Liver (tissue), 8 donors: ENCODE measurements at regions not wholly inside any gene's neighbourhood (a gene's known extent, or its start where the extent isn't known, plus 50 kb on each side); places are given as distances from the start of the nearest gene placed in this dataset.

ENCODE experiments used
- DNase-seq: peaks from one replicate; pipeline ENCODE4 v3.0.0-alpha.2; 2017; ENCODE audit warnings: low spot score
- H3K27ac ChIP-seq, 2 donors: one replicate each; pipeline ENCODE4 v1.7.0; 2013; ENCODE audit warnings: inconsistent platforms in 2 of 2, low read length in 2 of 2, control low read depth in 1 of 2, low read depth in 1 of 2, mild to moderate bottlenecking in 1 of 2
- H3K27me3 ChIP-seq, 4 donors: one replicate each; pipeline versions ENCODE4 v1.6.1 to v1.7.0; 2013; ENCODE audit warnings: low read length in 3 of 4, inconsistent platforms in 1 of 4, mild to moderate bottlenecking in 1 of 4, moderate library complexity in 1 of 4; ENCODE audit not compliant: control insufficient read depth in 4 of 4, insufficient read depth in 4 of 4
- H3K36me3 ChIP-seq, 4 donors: one replicate each; pipeline versions ENCODE4 v1.6.1 to v1.7.0; 2013; ENCODE audit warnings: low read length in 3 of 4, mild to moderate bottlenecking in 3 of 4, low read depth in 1 of 4, moderate library complexity in 1 of 4; ENCODE audit not compliant: control insufficient read depth in 4 of 4, insufficient read depth in 3 of 4
- H3K4me1 ChIP-seq, 4 donors: one replicate each; pipeline versions ENCODE4 v1.6.1 to v1.7.0; 2013; ENCODE audit warnings: low read length in 3 of 4, mild to moderate bottlenecking in 3 of 4, moderate library complexity in 1 of 4; ENCODE audit not compliant: control insufficient read depth in 4 of 4, insufficient read depth in 4 of 4
- H3K4me3 ChIP-seq, 3 donors: one replicate each; pipeline versions ENCODE4 v1.6.1 to v1.7.0; 2013; ENCODE audit warnings: low read length in 3 of 3, control low read depth in 1 of 3, low read depth in 1 of 3, mild to moderate bottlenecking in 1 of 3
- H3K9ac ChIP-seq, 2 donors: one replicate each; pipeline ENCODE4 v1.7.0; 2013; ENCODE audit warnings: low read length in 2 of 2, mild to moderate bottlenecking in 2 of 2, moderate library complexity in 2 of 2, control low read depth in 1 of 2, low read depth in 1 of 2
- H3K9me3 ChIP-seq, 4 donors: one replicate each; pipeline versions ENCODE4 v1.6.1 to v1.7.0; 2013; ENCODE audit warnings: low read length in 3 of 4; ENCODE audit not compliant: control insufficient read depth in 4 of 4
- EGR1 ChIP-seq, 2 donors: IDR thresholded peaks; 2 replicates each; pipeline ENCODE4 v1.6.1; 2016 to 2018; ENCODE audit warnings: antibody characterized with exemption in 2 of 2, low read depth in 2 of 2
- FOXA1 ChIP-seq: IDR thresholded peaks from 2 replicates; pipeline ENCODE4 v1.6.1; 2016; ENCODE audit warnings: antibody characterized with exemption
- FOXA2 ChIP-seq: IDR thresholded peaks from 2 replicates; pipeline ENCODE4 v1.6.1; 2016; ENCODE audit warnings: antibody characterized with exemption
- GABPA ChIP-seq, 2 donors: IDR thresholded peaks in 1 of 2; conservative IDR thresholded peaks in 1 of 2; 2 replicates each; pipeline ENCODE4 v1.6.1; 2016; ENCODE audit warnings: antibody characterized with exemption in 2 of 2, mild to moderate bottlenecking in 1 of 2, moderate library complexity in 1 of 2
- HNF4A ChIP-seq, 2 donors: conservative IDR thresholded peaks; 2 replicates each; pipeline ENCODE4 v1.6.1; 2016; ENCODE audit warnings: antibody characterized with exemption in 2 of 2, mild to moderate bottlenecking in 2 of 2
- HNF4G ChIP-seq: IDR thresholded peaks from 2 replicates; pipeline ENCODE4 v1.6.1; 2016; ENCODE audit warnings: antibody characterized with exemption
- JUND ChIP-seq, 2 donors: IDR thresholded peaks; 2 replicates each; pipeline ENCODE4 v1.6.1; 2016; ENCODE audit warnings: antibody characterized with exemption in 2 of 2
- MAX ChIP-seq: IDR thresholded peaks from 2 replicates; pipeline ENCODE4 v1.6.1; 2016; ENCODE audit warnings: antibody characterized with exemption
- NR2F2 ChIP-seq: IDR thresholded peaks from 2 replicates; pipeline ENCODE4 v1.6.1; 2016; ENCODE audit warnings: antibody characterized with exemption
- RAD21 ChIP-seq, 2 donors: IDR thresholded peaks; 2 replicates each; pipeline ENCODE4 v1.6.1; 2016; ENCODE audit warnings: antibody characterized with exemption in 2 of 2, mild to moderate bottlenecking in 2 of 2
- RXRA ChIP-seq, 2 donors: IDR thresholded peaks; 2 replicates each; pipeline ENCODE4 v1.6.1; 2017 to 2018; ENCODE audit warnings: antibody characterized with exemption in 2 of 2, mild to moderate bottlenecking in 1 of 2
- SP1 ChIP-seq: IDR thresholded peaks from 2 replicates; pipeline ENCODE4 v1.6.1; 2018; ENCODE audit warnings: antibody characterized with exemption, mild to moderate bottlenecking
- TAF1 ChIP-seq: conservative IDR thresholded peaks from 2 replicates; pipeline ENCODE4 v1.6.1; 2016; ENCODE audit warnings: antibody characterized with exemption, mild to moderate bottlenecking
- YY1 ChIP-seq: IDR thresholded peaks from 2 replicates; pipeline ENCODE4 v1.6.1; 2016; ENCODE audit warnings: antibody characterized with exemption, mild to moderate bottlenecking
- WGBS: extraction: QIAGEN DNeasy Blood & Tissue Kit; methylation state at CpG from one replicate; pipeline ENCODE4 v1.1.7; 2013; 5-methylcytosine and 5-hydroxymethylcytosine counted together
- TF ChIP-seq, protein P1 (sequence below): IDR thresholded peaks from 2 replicates; pipeline ENCODE4 v1.6.1; 2016; ENCODE audit warnings: antibody characterized with exemption
- TF ChIP-seq, protein P2 (sequence below): fragments of 150-350 bp; IDR thresholded peaks from 2 replicates; pipeline ENCODE4 v1.5.1; 2017; ENCODE audit warnings: improper control_type of control experiment, low read depth, low read length; ENCODE audit not compliant: missing input control
- TF ChIP-seq, protein P3 (sequence below): IDR thresholded peaks from 2 replicates; pipeline ENCODE4 v1.6.1; 2016; ENCODE audit warnings: antibody characterized with exemption
- TF ChIP-seq, protein P4 (sequence below): IDR thresholded peaks from 2 replicates; pipeline ENCODE4 v1.6.1; 2016; ENCODE audit warnings: antibody characterized with exemption, mild to moderate bottlenecking
- donor health status: healthy.
- donor health status: healthy.
- donor health status: healthy.
- donor health status: healthy.
- donor health status: healthy.

DNA sequence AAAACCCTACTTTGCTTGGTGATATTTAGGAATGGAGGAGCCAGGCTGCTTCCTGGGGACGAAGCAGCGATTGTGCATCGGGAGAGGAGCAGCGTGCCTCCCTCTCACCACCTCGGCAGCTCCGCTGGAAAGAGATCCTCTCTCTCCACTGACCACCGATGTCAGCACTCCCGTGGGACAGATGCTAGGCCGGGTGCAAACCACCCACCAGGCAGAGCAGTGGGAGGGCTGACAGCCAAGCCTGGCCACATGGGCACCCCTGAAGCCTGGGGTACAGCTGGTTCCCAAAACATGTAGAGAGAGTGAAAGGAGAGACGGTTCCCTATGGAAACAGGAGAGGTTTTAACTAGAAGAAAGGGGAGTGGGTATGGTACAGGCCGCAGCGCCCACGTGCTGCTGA is 220.0 kb downstream of the ANKRD60 start:
- no peaks in the 10 kb centered on the region for H3K36me3 ChIP-seq
- no peaks in the 10 kb centered on the region for H3K4me1 ChIP-seq
- H3K4me3 ChIP-seq = no peak overlapping the region
- H3K9me3 ChIP-seq = no peaks in the 10 kb centered on the region
- no peak overlapping the region for H3K27ac ChIP-seq
- peaks cover 0 to 2% (median 0%) of the 10 kb centered on the region in 4 donors for H3K27me3 ChIP-seq
- WGBS = 80% methylated on average over 13 of the region's 13 CpGs
- TF ChIP-seq NR2F2 (no peak), EGR1 (IDR thresholded peaks at IDR 0.05; ENCODE audit: low read depth in 2 of 2) (no peak), MAX (no peak), FOXA1 (no peak), HNF4A (conservative IDR thresholded peaks at IDR 0.05) (no peak), FOXA2 (no peak), YY1 (no peak), HNF4G (no peak), JUND (IDR thresholded peaks at IDR 0.05) (no peak), SP1 (no peak), RXRA (IDR thresholded peaks at IDR 0.05) (no peak), TAF1 (no peak), GABPA (IDR thresholded peaks at IDR 0.05 in 1 of 2, conservative IDR thresholded peaks at IDR 0.05 in 1 of 2) (no peak)
- TF ChIP-seq, protein P1, sequence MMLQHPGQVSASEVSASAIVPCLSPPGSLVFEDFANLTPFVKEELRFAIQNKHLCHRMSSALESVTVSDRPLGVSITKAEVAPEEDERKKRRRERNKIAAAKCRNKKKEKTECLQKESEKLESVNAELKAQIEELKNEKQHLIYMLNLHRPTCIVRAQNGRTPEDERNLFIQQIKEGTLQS = no peak
- TF ChIP-seq, protein P2, sequence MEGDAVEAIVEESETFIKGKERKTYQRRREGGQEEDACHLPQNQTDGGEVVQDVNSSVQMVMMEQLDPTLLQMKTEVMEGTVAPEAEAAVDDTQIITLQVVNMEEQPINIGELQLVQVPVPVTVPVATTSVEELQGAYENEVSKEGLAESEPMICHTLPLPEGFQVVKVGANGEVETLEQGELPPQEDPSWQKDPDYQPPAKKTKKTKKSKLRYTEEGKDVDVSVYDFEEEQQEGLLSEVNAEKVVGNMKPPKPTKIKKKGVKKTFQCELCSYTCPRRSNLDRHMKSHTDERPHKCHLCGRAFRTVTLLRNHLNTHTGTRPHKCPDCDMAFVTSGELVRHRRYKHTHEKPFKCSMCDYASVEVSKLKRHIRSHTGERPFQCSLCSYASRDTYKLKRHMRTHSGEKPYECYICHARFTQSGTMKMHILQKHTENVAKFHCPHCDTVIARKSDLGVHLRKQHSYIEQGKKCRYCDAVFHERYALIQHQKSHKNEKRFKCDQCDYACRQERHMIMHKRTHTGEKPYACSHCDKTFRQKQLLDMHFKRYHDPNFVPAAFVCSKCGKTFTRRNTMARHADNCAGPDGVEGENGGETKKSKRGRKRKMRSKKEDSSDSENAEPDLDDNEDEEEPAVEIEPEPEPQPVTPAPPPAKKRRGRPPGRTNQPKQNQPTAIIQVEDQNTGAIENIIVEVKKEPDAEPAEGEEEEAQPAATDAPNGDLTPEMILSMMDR = no peak
- TF ChIP-seq, protein P3, sequence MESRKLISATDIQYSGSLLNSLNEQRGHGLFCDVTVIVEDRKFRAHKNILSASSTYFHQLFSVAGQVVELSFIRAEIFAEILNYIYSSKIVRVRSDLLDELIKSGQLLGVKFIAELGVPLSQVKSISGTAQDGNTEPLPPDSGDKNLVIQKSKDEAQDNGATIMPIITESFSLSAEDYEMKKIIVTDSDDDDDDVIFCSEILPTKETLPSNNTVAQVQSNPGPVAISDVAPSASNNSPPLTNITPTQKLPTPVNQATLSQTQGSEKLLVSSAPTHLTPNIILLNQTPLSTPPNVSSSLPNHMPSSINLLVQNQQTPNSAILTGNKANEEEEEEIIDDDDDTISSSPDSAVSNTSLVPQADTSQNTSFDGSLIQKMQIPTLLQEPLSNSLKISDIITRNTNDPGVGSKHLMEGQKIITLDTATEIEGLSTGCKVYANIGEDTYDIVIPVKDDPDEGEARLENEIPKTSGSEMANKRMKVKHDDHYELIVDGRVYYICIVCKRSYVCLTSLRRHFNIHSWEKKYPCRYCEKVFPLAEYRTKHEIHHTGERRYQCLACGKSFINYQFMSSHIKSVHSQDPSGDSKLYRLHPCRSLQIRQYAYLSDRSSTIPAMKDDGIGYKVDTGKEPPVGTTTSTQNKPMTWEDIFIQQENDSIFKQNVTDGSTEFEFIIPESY = no peak
- TF ChIP-seq, protein P4, sequence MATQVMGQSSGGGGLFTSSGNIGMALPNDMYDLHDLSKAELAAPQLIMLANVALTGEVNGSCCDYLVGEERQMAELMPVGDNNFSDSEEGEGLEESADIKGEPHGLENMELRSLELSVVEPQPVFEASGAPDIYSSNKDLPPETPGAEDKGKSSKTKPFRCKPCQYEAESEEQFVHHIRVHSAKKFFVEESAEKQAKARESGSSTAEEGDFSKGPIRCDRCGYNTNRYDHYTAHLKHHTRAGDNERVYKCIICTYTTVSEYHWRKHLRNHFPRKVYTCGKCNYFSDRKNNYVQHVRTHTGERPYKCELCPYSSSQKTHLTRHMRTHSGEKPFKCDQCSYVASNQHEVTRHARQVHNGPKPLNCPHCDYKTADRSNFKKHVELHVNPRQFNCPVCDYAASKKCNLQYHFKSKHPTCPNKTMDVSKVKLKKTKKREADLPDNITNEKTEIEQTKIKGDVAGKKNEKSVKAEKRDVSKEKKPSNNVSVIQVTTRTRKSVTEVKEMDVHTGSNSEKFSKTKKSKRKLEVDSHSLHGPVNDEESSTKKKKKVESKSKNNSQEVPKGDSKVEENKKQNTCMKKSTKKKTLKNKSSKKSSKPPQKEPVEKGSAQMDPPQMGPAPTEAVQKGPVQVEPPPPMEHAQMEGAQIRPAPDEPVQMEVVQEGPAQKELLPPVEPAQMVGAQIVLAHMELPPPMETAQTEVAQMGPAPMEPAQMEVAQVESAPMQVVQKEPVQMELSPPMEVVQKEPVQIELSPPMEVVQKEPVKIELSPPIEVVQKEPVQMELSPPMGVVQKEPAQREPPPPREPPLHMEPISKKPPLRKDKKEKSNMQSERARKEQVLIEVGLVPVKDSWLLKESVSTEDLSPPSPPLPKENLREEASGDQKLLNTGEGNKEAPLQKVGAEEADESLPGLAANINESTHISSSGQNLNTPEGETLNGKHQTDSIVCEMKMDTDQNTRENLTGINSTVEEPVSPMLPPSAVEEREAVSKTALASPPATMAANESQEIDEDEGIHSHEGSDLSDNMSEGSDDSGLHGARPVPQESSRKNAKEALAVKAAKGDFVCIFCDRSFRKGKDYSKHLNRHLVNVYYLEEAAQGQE = no peak
- no peak for DNase-seq
- no peak overlapping the region for H3K9ac ChIP-seq

DNA sequence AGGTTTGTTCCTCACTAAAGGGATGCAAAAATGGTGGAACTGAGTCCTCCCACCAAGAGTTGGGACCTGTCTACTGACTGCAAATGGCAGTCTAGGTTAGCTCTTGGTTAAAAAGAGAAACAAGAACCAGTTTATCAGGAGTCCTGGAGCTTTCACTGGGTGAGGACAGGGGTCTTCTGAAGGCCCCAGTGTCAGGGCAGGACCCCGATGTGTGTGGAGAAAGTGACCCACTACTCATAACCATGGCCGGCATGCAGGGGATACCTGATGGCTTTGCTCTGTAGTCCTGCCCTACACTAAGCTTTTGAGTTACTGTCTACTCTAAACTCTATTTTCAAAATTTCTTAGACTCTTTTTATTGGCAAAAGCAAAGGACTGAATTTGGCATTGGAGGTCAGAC is 220.5 kb downstream of the ANKRD60 start:
- no peak overlapping the region for H3K4me3 ChIP-seq
- peaks cover 0 to 2% (median 0%) of the 10 kb centered on the region in 4 donors for H3K27me3 ChIP-seq
- no peaks in the 10 kb centered on the region for H3K36me3 ChIP-seq
- WGBS = 97% methylated on average over 2 of the region's 2 CpGs
- no peak for DNase-seq
- H3K4me1 ChIP-seq = no peaks in the 10 kb centered on the region
- H3K27ac ChIP-seq = no peak overlapping the region
- H3K9ac ChIP-seq = no peak overlapping the region
- H3K9me3 ChIP-seq = no peaks in the 10 kb centered on the region
- TF ChIP-seq HNF4A (conservative IDR thresholded peaks at IDR 0.05) = no peak
- TF ChIP-seq GABPA (IDR thresholded peaks at IDR 0.05 in 1 of 2, conservative IDR thresholded peaks at IDR 0.05 in 1 of 2) = no peak
- TF ChIP-seq HNF4G = no peak
- no peak for TF ChIP-seq FOXA1
- TF ChIP-seq, protein P3 = no peak
- no peak for TF ChIP-seq JUND (IDR thresholded peaks at IDR 0.05)
- TF ChIP-seq SP1 = no peak
- no peak for TF ChIP-seq RXRA (IDR thresholded peaks at IDR 0.05)
- TF ChIP-seq RAD21 (IDR thresholded peaks at IDR 0.05) = no peak
- TF ChIP-seq, protein P1 = no peak
- no peak for TF ChIP-seq FOXA2
- TF ChIP-seq, protein P2 = no peak
- no peak for TF ChIP-seq TAF1
